ENCODE measurements at regions not wholly inside any gene's neighbourhood (a gene's known extent, or its start where the extent isn't known, plus 50 kb on each side); places are given as distances from the start of the nearest gene placed in this dataset.

DNA sequence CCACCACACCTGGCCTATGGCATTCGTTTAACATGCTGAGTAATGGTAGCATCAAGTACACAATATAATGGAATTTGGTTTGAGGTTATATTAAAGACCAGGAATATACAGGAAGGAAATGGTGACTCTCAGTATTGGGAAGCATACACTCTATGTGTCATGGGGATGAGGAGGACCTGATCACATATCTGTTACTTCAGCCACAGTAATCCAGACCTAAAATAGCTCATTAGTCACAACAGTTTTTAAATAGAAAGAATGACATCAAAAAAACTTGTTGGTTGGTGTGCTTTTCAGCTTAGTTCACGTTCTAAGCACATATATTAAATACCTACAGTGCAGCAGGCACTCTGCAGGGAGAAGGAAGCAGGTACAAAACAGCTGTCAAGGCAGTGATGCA is 52.5 kb upstream of the ATP2C1 start:
- no peak for DNase-seq (ENCODE audit: low read depth, low spot score)
- ATAC-seq: no peak
- POLR2A ChIA-PET: no interaction called here
- TF ChIP-seq, protein P1, sequence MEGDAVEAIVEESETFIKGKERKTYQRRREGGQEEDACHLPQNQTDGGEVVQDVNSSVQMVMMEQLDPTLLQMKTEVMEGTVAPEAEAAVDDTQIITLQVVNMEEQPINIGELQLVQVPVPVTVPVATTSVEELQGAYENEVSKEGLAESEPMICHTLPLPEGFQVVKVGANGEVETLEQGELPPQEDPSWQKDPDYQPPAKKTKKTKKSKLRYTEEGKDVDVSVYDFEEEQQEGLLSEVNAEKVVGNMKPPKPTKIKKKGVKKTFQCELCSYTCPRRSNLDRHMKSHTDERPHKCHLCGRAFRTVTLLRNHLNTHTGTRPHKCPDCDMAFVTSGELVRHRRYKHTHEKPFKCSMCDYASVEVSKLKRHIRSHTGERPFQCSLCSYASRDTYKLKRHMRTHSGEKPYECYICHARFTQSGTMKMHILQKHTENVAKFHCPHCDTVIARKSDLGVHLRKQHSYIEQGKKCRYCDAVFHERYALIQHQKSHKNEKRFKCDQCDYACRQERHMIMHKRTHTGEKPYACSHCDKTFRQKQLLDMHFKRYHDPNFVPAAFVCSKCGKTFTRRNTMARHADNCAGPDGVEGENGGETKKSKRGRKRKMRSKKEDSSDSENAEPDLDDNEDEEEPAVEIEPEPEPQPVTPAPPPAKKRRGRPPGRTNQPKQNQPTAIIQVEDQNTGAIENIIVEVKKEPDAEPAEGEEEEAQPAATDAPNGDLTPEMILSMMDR (IDR thresholded peaks at IDR 0.05): no peak
- no peak for TF ChIP-seq TCF7L2 (IDR thresholded peaks at IDR 0.05; ENCODE audit: low read depth, low read length)
- no peak for TF ChIP-seq SIN3A (IDR thresholded peaks at IDR 0.05; ENCODE audit: borderline replicate concordance, insufficient read depth, low read depth, low read length)
- TF ChIP-seq, protein P2, sequence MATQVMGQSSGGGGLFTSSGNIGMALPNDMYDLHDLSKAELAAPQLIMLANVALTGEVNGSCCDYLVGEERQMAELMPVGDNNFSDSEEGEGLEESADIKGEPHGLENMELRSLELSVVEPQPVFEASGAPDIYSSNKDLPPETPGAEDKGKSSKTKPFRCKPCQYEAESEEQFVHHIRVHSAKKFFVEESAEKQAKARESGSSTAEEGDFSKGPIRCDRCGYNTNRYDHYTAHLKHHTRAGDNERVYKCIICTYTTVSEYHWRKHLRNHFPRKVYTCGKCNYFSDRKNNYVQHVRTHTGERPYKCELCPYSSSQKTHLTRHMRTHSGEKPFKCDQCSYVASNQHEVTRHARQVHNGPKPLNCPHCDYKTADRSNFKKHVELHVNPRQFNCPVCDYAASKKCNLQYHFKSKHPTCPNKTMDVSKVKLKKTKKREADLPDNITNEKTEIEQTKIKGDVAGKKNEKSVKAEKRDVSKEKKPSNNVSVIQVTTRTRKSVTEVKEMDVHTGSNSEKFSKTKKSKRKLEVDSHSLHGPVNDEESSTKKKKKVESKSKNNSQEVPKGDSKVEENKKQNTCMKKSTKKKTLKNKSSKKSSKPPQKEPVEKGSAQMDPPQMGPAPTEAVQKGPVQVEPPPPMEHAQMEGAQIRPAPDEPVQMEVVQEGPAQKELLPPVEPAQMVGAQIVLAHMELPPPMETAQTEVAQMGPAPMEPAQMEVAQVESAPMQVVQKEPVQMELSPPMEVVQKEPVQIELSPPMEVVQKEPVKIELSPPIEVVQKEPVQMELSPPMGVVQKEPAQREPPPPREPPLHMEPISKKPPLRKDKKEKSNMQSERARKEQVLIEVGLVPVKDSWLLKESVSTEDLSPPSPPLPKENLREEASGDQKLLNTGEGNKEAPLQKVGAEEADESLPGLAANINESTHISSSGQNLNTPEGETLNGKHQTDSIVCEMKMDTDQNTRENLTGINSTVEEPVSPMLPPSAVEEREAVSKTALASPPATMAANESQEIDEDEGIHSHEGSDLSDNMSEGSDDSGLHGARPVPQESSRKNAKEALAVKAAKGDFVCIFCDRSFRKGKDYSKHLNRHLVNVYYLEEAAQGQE (IDR thresholded peaks at IDR 0.05; ENCODE audit: insufficient read depth in 1 of 2, low read depth in 2 of 2, low read length in 1 of 2): no peak
- no peak for TF ChIP-seq POLR2AphosphoS5 (IDR thresholded peaks at IDR 0.05; ENCODE audit: low read depth, low read length)
- Histone ChIP-seq H3K27ac (ENCODE audit: low read length) (no peak overlapping the region), H3K4me3 (ENCODE audit: low read depth in 2 of 2, low read length in 2 of 2) (no peak overlapping the region), H3K9me3 (ENCODE audit: control insufficient read depth, insufficient read depth, low read depth, low read length) (no peaks in the 10 kb centered on the region), H3K4me1 (ENCODE audit: control insufficient read depth, insufficient read depth, low read length) (no peaks in the 10 kb centered on the region), H3K27me3 (ENCODE audit: control insufficient read depth, insufficient read depth, low read length) (peaks cover 12% of the 10 kb centered on the region), H3K36me3 (ENCODE audit: control insufficient read depth, insufficient read depth, low read length) (no peaks in the 10 kb centered on the region)
- no TSS peak for BruUV-seq (replicated peaks)
- intact Hi-C loops (cut with micrococcal nuclease; ENCODE audit: unreplicated experiment) (no loop called here), in situ Hi-C loops (cut with HindIII; ENCODE audit: low pct_unique_long_range_greater_than_20kb, low sequenced_read_pairs) (no loop called here)
- CTCF ChIA-PET: no interaction called here

DNA sequence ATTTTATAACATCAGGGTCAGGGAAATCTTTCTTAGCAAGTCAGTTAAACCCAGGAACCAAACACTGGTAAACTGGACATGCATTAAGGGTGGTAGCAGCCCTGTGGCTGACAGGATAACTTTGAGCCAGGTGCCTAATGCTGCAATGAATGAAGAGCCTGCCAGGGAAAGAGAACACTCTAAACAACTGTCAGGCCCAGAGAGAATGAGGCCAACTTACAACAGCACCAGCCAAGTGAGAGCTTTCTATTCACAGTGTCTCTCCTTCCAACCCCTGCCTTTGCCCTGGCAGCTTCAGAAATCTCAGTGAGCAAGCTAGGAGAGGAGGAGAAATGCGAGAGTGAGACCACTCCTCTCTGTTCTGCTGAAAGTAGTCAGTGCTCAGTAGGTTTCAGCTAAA is 50.4 kb upstream of the ATP2C1 start:
- Histone ChIP-seq H3K4me3 (ENCODE audit: low read depth in 2 of 2, low read length in 2 of 2) (no peak overlapping the region), H3K9me3 (ENCODE audit: control insufficient read depth, insufficient read depth, low read depth, low read length) (no peaks in the 10 kb centered on the region), H3K27me3 (ENCODE audit: control insufficient read depth, insufficient read depth, low read length) (peaks cover 9% of the 10 kb centered on the region), H3K4me1 (ENCODE audit: control insufficient read depth, insufficient read depth, low read length) (no peaks in the 10 kb centered on the region), H3K27ac (ENCODE audit: low read length) (no peak overlapping the region), H3K36me3 (ENCODE audit: control insufficient read depth, insufficient read depth, low read length) (no peaks in the 10 kb centered on the region)
- no TSS peak for BruUV-seq (replicated peaks)
- POLR2A ChIA-PET: no interaction called here
- no peak for DNase-seq (ENCODE audit: low read depth, low spot score)
- intact Hi-C loops (cut with micrococcal nuclease; ENCODE audit: unreplicated experiment) (no loop called here), in situ Hi-C loops (cut with HindIII; ENCODE audit: low pct_unique_long_range_greater_than_20kb, low sequenced_read_pairs) (no loop called here)
- CTCF ChIA-PET: no interaction called here
- TF ChIP-seq SIN3A (IDR thresholded peaks at IDR 0.05; ENCODE audit: borderline replicate concordance, insufficient read depth, low read depth, low read length): no peak
- no peak for TF ChIP-seq TCF7L2 (IDR thresholded peaks at IDR 0.05; ENCODE audit: low read depth, low read length)
- TF ChIP-seq, protein P2 (IDR thresholded peaks at IDR 0.05; ENCODE audit: insufficient read depth in 1 of 2, low read depth in 2 of 2, low read length in 1 of 2): no peak
- no peak for TF ChIP-seq POLR2AphosphoS5 (IDR thresholded peaks at IDR 0.05; ENCODE audit: low read depth, low read length)
- TF ChIP-seq, protein P1 (IDR thresholded peaks at IDR 0.05): no peak
- no peak for ATAC-seq

All from Panc1 (cell line).